Sciatic nerve (tissue), 2 donors: ENCODE measurements at regions not wholly inside any gene's neighbourhood (a gene's known extent, or its start where the extent isn't known, plus 50 kb on each side); places are given as distances from the start of the nearest gene placed in this dataset.

Experiments
- ATAC-seq: fragments of 200-7000 bp; cut with Tn5 transposase; one replicate; pipeline ENCODE4 v1.9.1; 2020; ENCODE audit warnings: mild to moderate bottlenecking, moderate library complexity
- DNase-seq: peaks from one replicate; pipeline ENCODE4 v3.0.0-alpha.2; 2020; ENCODE audit warnings: low spot score
- intact Hi-C: fragments of 100-400 bp; cut with DNase I; formaldehyde crosslinking; loops from one replicate; pipeline ENCODE4 v1.14.2; 2022
- donor health status: DM: no; HTN: no; CAD: no.
- donor health status: DM: no; HTN: no; CAD: no.

- DNase-seq (no peak), ATAC-seq (no peak)
- intact Hi-C loops = no loop called here
Observed at GRCh38 chr5:89728134-89728533, 681.4 kb downstream of the CETN3 start.

GRCh38 chr5:89724379-89725095, 685.0 kb downstream of the CETN3 start:
- ATAC-seq (no peak), DNase-seq (no peak)
- intact Hi-C loops = no loop called here

GRCh38 chr5:89723907-89724306, 685.6 kb downstream of the CETN3 start:
- intact Hi-C loops = no loop called here
- ATAC-seq (no peak), DNase-seq (no peak)

- ATAC-seq = no peak
- intact Hi-C loops = no loop called here
- DNase-seq = no peak
Observed at GRCh38 chr5:89722538-89722937, 687.0 kb downstream of the CETN3 start.

GRCh38 chr5:89721931-89722330, 687.6 kb downstream of the CETN3 start:
- DNase-seq = no peak
- ATAC-seq = peak; percentile 34
- intact Hi-C loops = no loop called here

GRCh38 chr5:89721353-89721752, 688.2 kb downstream of the CETN3 start:
- ATAC-seq (peak; percentile 74), DNase-seq (no peak)
- intact Hi-C loops = no loop called here

- DNase-seq = no peak
- ATAC-seq = no peak
- intact Hi-C loops = no loop called here
Observed at GRCh38 chr5:89712134-89712700, 697.3 kb downstream of the CETN3 start.

GRCh38 chr5:89711526-89711925, 698.0 kb downstream of the CETN3 start:
- no peak for ATAC-seq
- DNase-seq = no peak
- intact Hi-C loops = no loop called here

GRCh38 chr5:89710006-89710405, 699.5 kb downstream of the CETN3 start:
- no peak for ATAC-seq
- DNase-seq = no peak
- intact Hi-C loops = no loop called here

- intact Hi-C loops = no loop called here
- ATAC-seq = no peak
Observed at GRCh38 chr5:89707891-89708290, 701.7 kb downstream of the CETN3 start.

GRCh38 chr5:89706731-89707130, 702.8 kb downstream of the CETN3 start:
- DNase-seq (no peak), ATAC-seq (no peak)
- intact Hi-C loops = no loop called here

More at GRCh38 chr5:89707891-89708290, 701.7 kb downstream of the CETN3 start:
- no peak for DNase-seq

- no peak for ATAC-seq
- DNase-seq = no peak
- intact Hi-C loops = no loop called here
Observed at GRCh38 chr5:89703817-89704216, 705.7 kb downstream of the CETN3 start.

GRCh38 chr5:89698028-89698427, 711.5 kb downstream of the CETN3 start:
- intact Hi-C loops = loop anchor here (10.0 kb wide), 1 partner anchor 1653 kb away; no protein-coding TSS in a partner anchor
- no peak for ATAC-seq
- no peak for DNase-seq

GRCh38 chr5:89697581-89697980, 712.0 kb downstream of the CETN3 start:
- DNase-seq (no peak), ATAC-seq (no peak)
- intact Hi-C loops = loop anchor here (10.0 kb wide), 1 partner anchor 1653 kb away; no protein-coding TSS in a partner anchor

GRCh38 chr5:89695371-89695770, 714.2 kb downstream of the CETN3 start:
- intact Hi-C loops = loop anchor here (10.0 kb wide), 1 partner anchor 1651 kb away; no protein-coding TSS in a partner anchor
- no peak for ATAC-seq
- no peak for DNase-seq

- DNase-seq (no peak), ATAC-seq (no peak)
- intact Hi-C loops = loop anchor here (10.0 kb wide), 1 partner anchor 1649 kb away; no protein-coding TSS in a partner anchor
Observed at GRCh38 chr5:89694026-89694550, 715.5 kb downstream of the CETN3 start.

GRCh38 chr5:89690331-89690730, 719.2 kb downstream of the CETN3 start:
- no peak for DNase-seq
- intact Hi-C loops = loop anchor here (10.0 kb wide), 1 partner anchor 1646 kb away; no protein-coding TSS in a partner anchor
- no peak for ATAC-seq

GRCh38 chr5:89686081-89686765, 723.3 kb downstream of the CETN3 start:
- no peak for ATAC-seq
- no peak for DNase-seq
- intact Hi-C loops = no loop called here

GRCh38 chr5:89676634-89677033, 732.9 kb downstream of the CETN3 start:
- intact Hi-C loops = no loop called here
- no peak for DNase-seq
- ATAC-seq = no peak

- no peak for DNase-seq
- ATAC-seq = no peak
- intact Hi-C loops = no loop called here
Observed at GRCh38 chr5:89673019-89673418, 736.5 kb downstream of the CETN3 start.
